Activated naive CD4-positive, alpha-beta T cell treated with anti-CD3 and anti-CD28 coated beads, Interleukin-2, amount 50 U/mL, for 24 hours (primary cell): ENCODE measurements at regions not wholly inside any gene's neighbourhood (a gene's known extent, or its start where the extent isn't known, plus 50 kb on each side); places are given as distances from the start of the nearest gene placed in this dataset.

Experiments used
- H3K27ac Mint-ChIP-seq: one replicate; pipeline ENCODE4 v1.8.0; 2021; ENCODE audit warnings: mild to moderate bottlenecking, mixed read lengths
- H3K27me3 Mint-ChIP-seq: one replicate; pipeline ENCODE4 v1.8.0; 2021; ENCODE audit warnings: mixed read lengths
- H3K36me3 Mint-ChIP-seq: one replicate; pipeline ENCODE4 v1.8.0; 2021; ENCODE audit warnings: mixed read lengths
- H3K4me1 Mint-ChIP-seq: one replicate; pipeline ENCODE4 v1.8.0; 2021; ENCODE audit warnings: mixed read lengths
- H3K4me3 Mint-ChIP-seq: one replicate; pipeline ENCODE4 v1.8.0; 2021; ENCODE audit warnings: mild to moderate bottlenecking, mixed read lengths
- H3K9me3 Mint-ChIP-seq: one replicate; pipeline ENCODE4 v1.8.0; 2021; ENCODE audit warnings: mixed read lengths

DNA sequence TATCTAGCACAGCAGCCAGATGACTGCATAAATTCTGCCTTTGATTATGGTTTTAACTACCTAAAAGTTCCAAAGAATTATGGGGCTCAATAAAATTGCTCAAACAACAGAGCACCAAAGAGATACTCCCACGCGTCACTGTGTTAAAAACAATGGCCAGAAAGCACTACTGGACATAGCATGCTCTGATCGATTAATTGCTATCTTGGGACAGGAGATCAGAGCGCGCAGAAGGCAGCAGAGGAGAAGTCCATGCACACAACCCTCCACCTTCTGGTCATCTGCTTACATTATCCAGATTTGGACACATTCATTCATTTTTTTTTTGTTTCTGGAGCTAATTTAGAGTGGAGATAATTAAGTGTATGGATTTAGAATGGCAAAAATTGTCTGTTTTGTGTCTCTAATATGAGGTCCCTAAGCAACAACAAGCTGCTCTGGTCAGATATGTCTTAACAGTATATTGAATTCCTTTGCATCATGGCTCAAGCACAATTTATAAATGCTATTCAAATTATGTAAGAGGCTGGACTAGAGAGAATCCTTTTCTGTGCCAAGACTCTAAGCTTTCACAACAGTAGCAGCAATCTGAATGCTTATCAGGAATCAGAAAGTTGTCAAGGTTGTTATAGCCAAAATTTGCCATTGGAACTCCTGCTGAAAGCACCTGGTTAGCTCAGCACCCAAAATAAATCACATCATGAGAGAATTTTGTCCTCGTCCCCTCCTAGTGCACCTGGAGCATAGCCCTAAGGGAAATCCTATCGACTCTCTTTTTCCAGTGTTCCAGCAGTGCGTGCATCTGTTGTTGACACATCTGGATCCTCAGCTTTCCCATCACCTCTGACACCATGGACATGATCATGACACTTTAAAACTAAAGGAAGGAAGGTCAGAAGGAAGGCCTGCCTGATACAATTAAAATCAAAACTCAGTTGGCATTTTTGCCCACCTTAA is 98.6 kb upstream of the HMHB1 start:
- no peaks in the 10 kb centered on the region for H3K4me1 Mint-ChIP-seq
- peaks cover 2% of the 10 kb centered on the region for H3K27me3 Mint-ChIP-seq
- H3K27ac Mint-ChIP-seq: no peak overlapping the region
- H3K9me3 Mint-ChIP-seq: no peaks in the 10 kb centered on the region
- no peak overlapping the region for H3K4me3 Mint-ChIP-seq
- H3K36me3 Mint-ChIP-seq: no peaks in the 10 kb centered on the region

DNA sequence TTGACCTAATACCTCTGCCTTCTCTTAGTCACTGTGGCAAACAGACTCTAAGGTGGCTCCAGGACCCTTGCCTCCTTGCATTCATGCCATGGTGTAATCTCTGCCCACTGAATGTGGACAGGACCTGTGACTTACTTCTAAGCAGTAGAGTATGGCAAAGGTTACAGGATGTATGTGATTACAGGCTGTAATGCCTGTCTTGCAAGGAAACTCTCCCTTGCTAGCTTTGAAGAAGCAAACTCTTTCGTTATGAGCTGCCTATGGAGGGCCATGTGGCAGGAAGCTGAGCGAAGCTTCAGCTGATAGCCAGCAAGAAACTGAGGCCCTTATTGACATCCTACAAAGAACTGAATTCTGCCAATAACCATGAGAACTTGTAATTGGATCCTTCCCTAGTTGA is 103.3 kb upstream of the HMHB1 start:
- H3K4me3 Mint-ChIP-seq: no peak overlapping the region

DNA sequence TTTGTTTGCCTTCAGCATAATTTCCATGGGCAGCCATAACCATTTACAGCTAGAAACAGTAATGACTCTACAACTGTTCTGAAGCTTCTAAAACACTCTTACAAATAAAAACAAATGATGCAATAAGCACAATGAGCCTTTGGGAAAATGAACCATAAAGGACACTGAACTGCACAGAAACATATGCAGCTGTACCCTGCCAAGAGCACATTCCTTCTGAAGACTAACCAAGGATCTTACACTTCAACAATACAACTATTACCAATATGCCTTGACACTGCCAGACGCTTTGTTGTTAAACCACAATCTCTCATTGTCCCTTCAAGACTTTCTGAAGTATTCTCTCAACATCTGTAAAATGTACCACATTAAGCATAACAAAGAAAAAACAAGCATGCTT is 104.2 kb upstream of the HMHB1 start:
- H3K27ac Mint-ChIP-seq: no peak overlapping the region
- H3K36me3 Mint-ChIP-seq: no peaks in the 10 kb centered on the region
- H3K9me3 Mint-ChIP-seq: no peaks in the 10 kb centered on the region
- no peak overlapping the region for H3K4me3 Mint-ChIP-seq
- H3K27me3 Mint-ChIP-seq: peaks cover 2% of the 10 kb centered on the region
- H3K4me1 Mint-ChIP-seq: no peaks in the 10 kb centered on the region

More for the DNA sequence above, 103.3 kb upstream of the HMHB1 start:
- Mint-ChIP-seq H3K9me3 (no peaks in the 10 kb centered on the region), H3K36me3 (no peaks in the 10 kb centered on the region), H3K27me3 (peaks cover 2% of the 10 kb centered on the region), H3K27ac (no peak overlapping the region), H3K4me1 (no peaks in the 10 kb centered on the region)

DNA sequence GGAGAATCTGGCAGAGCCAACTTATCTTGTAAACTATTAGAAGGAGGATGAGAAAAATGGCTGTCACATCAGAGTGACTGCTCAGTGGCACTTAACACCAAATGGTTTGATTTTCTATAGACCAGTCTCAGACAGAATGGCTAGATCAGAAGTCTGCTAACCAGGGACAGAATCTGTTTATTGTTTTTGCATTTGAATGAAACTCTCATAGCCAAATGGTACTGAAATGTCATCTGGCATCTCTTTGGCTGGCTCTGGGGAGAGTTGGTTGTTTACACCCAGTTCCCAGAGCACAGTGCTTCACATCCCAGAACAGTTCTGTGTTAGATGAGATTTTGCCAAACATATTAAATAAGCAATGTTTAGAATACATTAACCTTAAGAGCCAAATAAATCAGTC is 106.6 kb upstream of the HMHB1 start:
- peaks cover 2% of the 10 kb centered on the region for H3K27me3 Mint-ChIP-seq
- H3K4me1 Mint-ChIP-seq: no peaks in the 10 kb centered on the region
- H3K4me3 Mint-ChIP-seq: no peak overlapping the region
- no peaks in the 10 kb centered on the region for H3K9me3 Mint-ChIP-seq
- no peaks in the 10 kb centered on the region for H3K36me3 Mint-ChIP-seq
- H3K27ac Mint-ChIP-seq: no peak overlapping the region

DNA sequence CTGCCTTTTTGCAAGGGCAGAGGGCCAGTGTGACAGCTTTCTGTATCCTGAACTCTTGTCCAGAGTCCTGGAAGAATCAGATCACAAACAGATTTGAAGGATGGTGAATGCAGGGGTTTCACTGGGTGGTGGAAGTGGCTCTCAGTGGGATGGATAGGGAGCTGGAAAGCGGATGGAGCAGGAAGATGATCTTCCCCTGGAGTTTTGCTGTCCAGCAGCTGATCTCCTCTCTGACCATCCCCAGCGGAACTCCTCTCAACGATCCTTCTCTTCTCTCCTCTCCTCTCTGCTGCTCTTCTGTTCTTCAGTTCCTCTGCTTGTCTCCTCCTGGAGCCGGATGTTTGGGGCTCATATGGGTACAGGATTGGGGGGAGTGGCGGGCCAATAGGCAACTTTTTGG is 108.3 kb upstream of the HMHB1 start:
- Mint-ChIP-seq H3K4me1 (no peaks in the 10 kb centered on the region), H3K36me3 (no peaks in the 10 kb centered on the region), H3K4me3 (no peak overlapping the region)

DNA sequence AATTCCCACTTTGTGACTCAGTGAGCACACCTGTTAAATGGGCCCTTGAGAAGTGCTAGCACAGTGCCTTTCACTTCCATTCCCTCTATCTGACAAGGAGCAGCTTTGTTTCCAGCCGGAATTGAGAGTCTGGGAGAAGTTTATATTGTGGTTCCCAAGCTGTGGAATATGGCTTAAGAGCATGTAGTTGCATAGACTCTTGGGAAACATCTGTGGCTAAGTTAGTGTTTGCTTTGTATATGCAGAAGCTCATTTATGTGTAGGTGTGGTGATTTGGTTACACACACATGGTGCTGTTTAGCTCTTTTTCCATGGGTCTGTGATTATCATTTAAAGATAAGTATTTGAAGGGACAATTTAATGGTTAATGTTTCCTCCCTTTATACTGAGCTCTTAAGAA is 110.5 kb upstream of the HMHB1 start:
- Mint-ChIP-seq H3K9me3 (no peaks in the 10 kb centered on the region), H3K4me1 (no peaks in the 10 kb centered on the region), H3K27me3 (no peaks in the 10 kb centered on the region), H3K36me3 (no peaks in the 10 kb centered on the region), H3K4me3 (no peak overlapping the region), H3K27ac (no peak overlapping the region)

More for the DNA sequence above, 108.3 kb upstream of the HMHB1 start:
- Mint-ChIP-seq H3K9me3 (no peaks in the 10 kb centered on the region), H3K27me3 (no peaks in the 10 kb centered on the region), H3K27ac (no peak overlapping the region)

DNA sequence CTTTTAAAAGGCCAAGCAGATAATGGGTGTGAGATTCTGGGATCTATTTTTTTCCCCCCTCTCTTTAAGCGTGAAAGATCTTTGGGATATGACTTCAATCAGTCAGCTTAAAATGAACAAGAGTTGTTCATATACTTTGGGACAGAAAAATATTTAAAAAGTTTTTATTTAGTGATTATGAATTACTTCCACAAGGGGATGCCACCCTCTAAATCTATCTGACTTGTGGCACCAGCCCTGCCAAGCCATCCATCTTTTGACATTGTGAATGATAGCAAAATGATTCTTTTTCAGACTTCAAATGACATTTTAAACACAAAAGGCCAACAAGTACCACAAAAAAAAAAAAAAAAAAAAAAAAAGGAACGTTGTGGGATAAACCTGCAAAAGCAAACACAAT is 111.0 kb upstream of the HMHB1 start:
- Mint-ChIP-seq H3K4me1 (no peaks in the 10 kb centered on the region), H3K27me3 (no peaks in the 10 kb centered on the region), H3K36me3 (no peaks in the 10 kb centered on the region), H3K4me3 (no peak overlapping the region), H3K27ac (no peak overlapping the region), H3K9me3 (no peaks in the 10 kb centered on the region)

DNA sequence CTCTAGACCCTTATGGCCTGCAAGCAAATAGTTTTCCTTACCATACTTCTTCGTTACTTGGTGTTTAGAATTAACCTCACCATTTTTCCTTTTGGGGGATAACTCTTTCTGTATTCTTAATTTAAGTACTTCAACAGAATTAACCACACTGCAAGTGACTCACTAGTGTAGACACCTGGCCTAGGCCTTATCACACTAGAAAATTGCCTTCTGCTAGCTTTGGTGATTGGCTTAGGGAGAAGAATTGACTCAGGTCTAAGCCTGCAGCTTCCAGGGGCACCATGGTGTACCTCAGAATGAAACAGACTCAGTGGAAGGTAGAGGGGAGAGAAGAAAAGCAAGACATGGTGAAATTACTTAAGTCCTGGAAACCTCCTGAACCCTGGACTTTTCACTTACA is 112.8 kb upstream of the HMHB1 start:
- Mint-ChIP-seq H3K9me3 (no peaks in the 10 kb centered on the region), H3K36me3 (no peaks in the 10 kb centered on the region), H3K4me3 (no peak overlapping the region), H3K27ac (no peak overlapping the region), H3K4me1 (peaks cover 5% of the 10 kb centered on the region), H3K27me3 (no peaks in the 10 kb centered on the region)

DNA sequence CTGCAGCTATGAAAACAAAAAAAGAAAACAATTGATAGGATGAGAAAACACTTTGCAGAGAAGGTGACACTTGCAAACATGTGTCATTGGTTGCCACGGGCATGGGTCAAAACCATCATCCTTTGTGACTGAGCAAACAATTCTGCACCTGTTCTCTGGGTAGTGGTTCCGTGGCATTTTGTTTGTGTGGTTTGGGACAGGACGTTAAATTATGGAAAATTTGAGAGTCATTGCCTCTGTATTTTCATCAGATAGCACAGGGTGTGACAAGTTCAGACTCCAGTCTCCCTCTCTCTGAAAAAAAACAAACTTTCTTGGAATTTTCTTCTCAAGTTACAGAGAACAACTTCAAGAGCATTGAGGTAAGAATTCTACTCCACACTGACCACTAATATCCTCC is 113.4 kb upstream of the HMHB1 start:
- Mint-ChIP-seq H3K4me3 (no peak overlapping the region), H3K4me1 (peaks cover 5% of the 10 kb centered on the region), H3K9me3 (no peaks in the 10 kb centered on the region), H3K36me3 (no peaks in the 10 kb centered on the region), H3K27ac (no peak overlapping the region), H3K27me3 (no peaks in the 10 kb centered on the region)

DNA sequence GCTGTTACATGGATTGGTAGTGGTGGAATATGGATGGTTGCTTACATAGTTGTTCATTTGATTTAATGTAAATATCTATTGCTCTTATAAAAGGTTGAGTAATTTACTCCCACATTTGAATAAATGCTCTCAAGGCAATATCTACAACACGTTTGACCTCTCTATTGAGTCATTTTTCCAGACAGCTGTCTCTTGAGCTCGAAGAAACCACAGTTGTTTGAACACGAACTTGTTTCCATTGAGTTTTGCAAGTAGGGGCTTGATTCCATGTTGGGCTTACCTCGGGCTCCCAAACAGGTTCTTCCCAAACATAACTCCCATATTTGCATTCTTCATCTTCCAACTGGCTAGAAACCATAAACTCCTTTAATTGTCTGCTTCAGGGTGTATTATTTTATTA is 115.0 kb upstream of the HMHB1 start:
- Mint-ChIP-seq H3K27me3 (no peaks in the 10 kb centered on the region), H3K36me3 (no peaks in the 10 kb centered on the region), H3K27ac (no peak overlapping the region), H3K4me1 (peaks cover 5% of the 10 kb centered on the region), H3K4me3 (no peak overlapping the region), H3K9me3 (no peaks in the 10 kb centered on the region)

DNA sequence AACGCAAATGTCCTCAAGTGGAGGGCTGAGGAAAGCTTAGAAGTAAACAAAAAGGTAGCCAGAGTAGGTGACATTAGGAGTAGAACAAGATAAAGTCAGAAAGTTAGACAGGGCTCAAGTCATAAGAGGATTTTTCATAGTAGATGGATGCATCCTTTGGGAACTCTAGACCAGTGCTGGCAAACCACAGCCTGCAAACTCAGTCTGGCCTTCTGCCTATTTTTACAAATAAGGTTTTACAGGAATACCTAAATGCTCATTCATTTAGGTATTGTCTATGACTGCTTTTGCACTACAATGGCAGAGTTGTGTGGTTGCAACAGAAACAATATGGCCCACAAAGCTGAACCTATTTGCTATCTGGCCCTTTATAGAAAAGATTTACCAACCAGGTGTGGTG is 116.0 kb upstream of the HMHB1 start:
- H3K4me1 Mint-ChIP-seq: peaks cover 5% of the 10 kb centered on the region
- no peaks in the 10 kb centered on the region for H3K27me3 Mint-ChIP-seq
- H3K4me3 Mint-ChIP-seq: no peak overlapping the region
- H3K9me3 Mint-ChIP-seq: no peaks in the 10 kb centered on the region
- no peak overlapping the region for H3K27ac Mint-ChIP-seq
- no peaks in the 10 kb centered on the region for H3K36me3 Mint-ChIP-seq

DNA sequence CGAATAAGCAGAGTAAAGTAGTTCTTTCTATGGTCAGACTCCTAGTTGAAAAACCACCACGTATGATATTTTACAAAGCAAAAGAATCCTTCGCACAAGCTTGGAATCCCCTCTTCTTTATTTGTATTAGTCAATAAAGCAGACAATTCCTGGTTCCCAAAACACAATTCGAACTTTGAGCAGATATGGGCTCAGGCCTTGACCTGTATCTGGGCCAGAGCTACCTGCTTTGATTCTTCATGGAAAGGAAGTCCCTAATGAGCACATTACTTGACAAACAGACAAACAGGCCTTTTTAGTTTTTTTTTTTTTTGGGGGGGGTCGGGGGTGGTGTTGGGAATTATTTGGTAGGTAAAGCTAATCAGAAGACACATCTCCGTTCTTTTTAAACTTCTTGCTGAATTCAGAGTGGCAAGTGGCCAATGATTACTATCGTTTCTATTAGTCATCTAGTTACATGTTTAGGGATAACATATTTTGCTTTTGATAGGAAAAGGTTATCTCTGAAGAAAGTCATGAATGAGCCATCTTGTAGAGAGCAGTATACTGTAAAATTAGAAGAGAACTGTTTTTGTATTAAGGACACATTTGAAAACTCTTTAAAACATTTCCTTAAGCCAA is 116.6 kb upstream of the HMHB1 start:
- H3K36me3 Mint-ChIP-seq: no peaks in the 10 kb centered on the region
- peaks cover 4% of the 10 kb centered on the region for H3K9me3 Mint-ChIP-seq
- no peak overlapping the region for H3K27ac Mint-ChIP-seq
- H3K4me1 Mint-ChIP-seq: peaks cover 5% of the 10 kb centered on the region
- peaks cover 1% of the 10 kb centered on the region for H3K27me3 Mint-ChIP-seq
- H3K4me3 Mint-ChIP-seq: no peak overlapping the region

DNA sequence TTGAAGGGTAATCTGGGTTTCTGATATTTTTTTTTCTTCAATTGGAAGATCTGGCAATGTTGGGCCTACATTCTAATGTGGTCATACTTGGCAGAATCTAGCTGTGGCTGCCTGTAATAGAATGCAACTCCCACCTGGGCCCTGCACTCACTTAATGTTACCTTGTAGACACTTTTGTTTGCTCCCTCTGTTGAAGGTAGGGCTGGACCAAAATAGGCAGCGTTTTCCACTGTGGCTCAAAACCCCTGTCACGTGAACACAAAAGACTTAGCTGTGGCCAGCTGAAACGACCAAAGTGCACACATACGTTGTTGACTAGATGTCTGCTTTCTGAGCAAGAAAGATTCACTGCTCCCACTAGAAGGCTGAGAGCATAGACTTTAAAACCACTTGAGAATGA is 117.6 kb upstream of the HMHB1 start:
- Mint-ChIP-seq H3K27ac (no peak overlapping the region), H3K36me3 (peaks cover 2% of the 10 kb centered on the region), H3K4me3 (no peak overlapping the region), H3K9me3 (peaks cover 11% of the 10 kb centered on the region), H3K27me3 (peaks cover 1% of the 10 kb centered on the region), H3K4me1 (peaks cover 5% of the 10 kb centered on the region)

DNA sequence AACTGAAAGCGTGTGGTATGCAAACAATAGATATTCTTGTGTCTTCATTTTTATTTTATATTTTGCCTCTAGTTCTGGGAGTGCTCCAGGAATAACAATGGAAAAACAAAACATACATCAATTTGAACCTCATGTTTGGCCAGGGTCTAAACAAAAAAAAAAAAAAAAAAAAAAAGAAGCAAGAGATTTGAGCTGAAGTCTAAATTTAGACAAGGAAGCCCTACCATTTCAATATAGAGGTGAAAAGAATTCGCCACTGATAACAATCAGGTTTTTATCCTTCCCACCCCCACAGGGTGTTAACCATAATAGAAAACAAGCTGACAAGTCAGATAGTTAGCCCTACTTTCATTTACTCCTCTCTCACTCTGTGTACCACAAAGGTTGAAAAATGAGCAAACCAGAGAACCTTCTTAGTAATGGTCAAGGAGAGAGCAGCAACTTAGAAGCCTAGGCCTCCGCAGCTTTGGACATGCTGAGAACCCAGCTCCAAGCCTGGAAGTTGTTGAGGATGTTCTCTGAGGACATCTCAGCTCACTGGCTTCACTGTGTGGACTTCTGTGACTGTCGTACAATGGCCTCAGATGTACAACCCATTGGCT is 118.2 kb upstream of the HMHB1 start:
- Mint-ChIP-seq H3K4me1 (peaks cover 5% of the 10 kb centered on the region), H3K4me3 (no peak overlapping the region), H3K27ac (no peak overlapping the region)

DNA sequence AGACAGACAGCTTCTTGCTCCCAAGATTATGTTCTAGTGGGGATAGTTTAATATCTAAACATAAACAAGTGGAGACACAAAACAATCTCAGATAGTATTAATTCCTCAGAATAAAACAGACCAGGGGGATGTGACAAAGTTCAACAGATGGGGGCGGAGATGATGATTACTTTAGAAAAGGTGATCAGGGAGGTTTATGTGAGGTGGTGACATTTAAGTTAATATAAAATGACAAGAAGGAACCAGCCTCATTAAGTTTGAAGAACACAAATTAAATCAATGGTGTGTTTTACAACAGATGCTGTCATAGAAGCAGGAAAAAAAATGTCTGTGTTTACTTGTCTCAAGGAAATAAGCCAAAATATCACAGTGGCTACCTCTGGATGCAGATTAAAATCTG is 119.6 kb upstream of the HMHB1 start:
- Mint-ChIP-seq H3K4me3 (no peak overlapping the region), H3K27me3 (peaks cover 1% of the 10 kb centered on the region), H3K36me3 (peaks cover 2% of the 10 kb centered on the region), H3K4me1 (peaks cover 5% of the 10 kb centered on the region), H3K9me3 (peaks cover 11% of the 10 kb centered on the region), H3K27ac (no peak overlapping the region)

More for the DNA sequence above, 118.2 kb upstream of the HMHB1 start:
- peaks cover 1% of the 10 kb centered on the region for H3K27me3 Mint-ChIP-seq
- H3K36me3 Mint-ChIP-seq: peaks cover 2% of the 10 kb centered on the region
- H3K9me3 Mint-ChIP-seq: peaks cover 11% of the 10 kb centered on the region

DNA sequence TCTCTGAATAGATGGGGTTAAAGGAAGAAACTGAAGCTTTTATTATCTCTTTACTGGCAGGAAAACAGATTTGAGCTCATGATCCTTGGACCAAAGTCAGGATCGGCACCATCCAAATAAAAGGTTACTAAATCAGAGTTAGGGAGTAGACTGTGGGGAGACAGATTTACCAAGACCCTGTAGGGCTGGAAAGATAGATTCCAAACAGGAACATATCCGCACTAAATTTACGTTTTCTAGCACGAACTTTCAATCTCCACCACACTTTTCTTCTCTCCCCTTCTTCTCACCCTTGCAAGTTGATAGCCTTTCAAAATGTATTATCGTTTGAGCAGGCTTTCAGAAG is 120.0 kb upstream of the HMHB1 start:
- Mint-ChIP-seq H3K4me3 (no peak overlapping the region), H3K4me1 (peaks cover 5% of the 10 kb centered on the region)

More for the DNA sequence above, 120.0 kb upstream of the HMHB1 start:
- peaks cover 2% of the 10 kb centered on the region for H3K36me3 Mint-ChIP-seq
- H3K27me3 Mint-ChIP-seq: peaks cover 1% of the 10 kb centered on the region
- H3K27ac Mint-ChIP-seq: no peak overlapping the region
- peaks cover 11% of the 10 kb centered on the region for H3K9me3 Mint-ChIP-seq
